ENCODE measurements at regions not wholly inside any gene's neighbourhood (a gene's known extent, or its start where the extent isn't known, plus 50 kb on each side); places are given as distances from the start of the nearest gene placed in this dataset.

- Histone ChIP-seq H3K4me2 (no peak overlapping the region), H3K9ac (no peak overlapping the region), H3K4me1 (ENCODE audit: control insufficient read depth in 1 of 2, insufficient read depth in 2 of 2, low read depth in 1 of 2, low read length in 1 of 2) (no peaks in the 10 kb centered on the region), H4K20me1 (ENCODE audit: insufficient read depth) (no peaks in the 10 kb centered on the region), H3K27ac (ENCODE audit: low read depth in 2 of 2, low read length in 1 of 2) (no peak overlapping the region), H3K4me3 (ENCODE audit: low read depth in 2 of 2, low read length in 1 of 2) (no peak overlapping the region), H2AFZ (ENCODE audit: low read depth) (no peak overlapping the region), H3F3A (replicated peaks; ENCODE audit: insufficient read depth) (no peaks in the 10 kb centered on the region), H3K79me2 (ENCODE audit: insufficient read depth) (no peaks in the 10 kb centered on the region), H3K27me3 (ENCODE audit: insufficient read depth) (no peaks in the 10 kb centered on the region), H3K9me3 (no peaks in the 10 kb centered on the region), H3K36me3 (replicated peaks in 1 of 2; ENCODE audit: control insufficient read depth in 1 of 2, insufficient read depth in 2 of 2, low read length in 1 of 2) (no peaks in the 10 kb centered on the region), H3K9me2 (no peaks in the 10 kb centered on the region)
- TF ChIP-seq CHD2 (IDR thresholded peaks at IDR 0.05; ENCODE audit: low read length, partially characterized antibody) (no peak), FOXM1 (IDR thresholded peaks at IDR 0.05; ENCODE audit: low read depth) (no peak), TEAD4 (IDR thresholded peaks at IDR 0.05; ENCODE audit: borderline replicate concordance, insufficient read depth) (no peak), RAD21 (IDR thresholded peaks at IDR 0.05; ENCODE audit: low read length) (no peak), CTCF (IDR thresholded peaks at IDR 0.05) (no peak), FOXJ3 (CRISPR knock-in tag; IDR thresholded peaks at IDR 0.05) (no peak), ELF1 (IDR thresholded peaks at IDR 0.05) (no peak), SIN3A (IDR thresholded peaks at IDR 0.05; ENCODE audit: borderline replicate concordance, low read depth, low read length) (no peak), EP300 (IDR thresholded peaks at IDR 0.05; ENCODE audit: borderline replicate concordance in 1 of 2, low read depth in 1 of 2, low read length in 1 of 2) (no peak), POLR2AphosphoS5 (IDR thresholded peaks at IDR 0.05; ENCODE audit: low read depth, low read length) (no peak), FOSL2 (IDR thresholded peaks at IDR 0.05; ENCODE audit: borderline replicate concordance, low read depth) (no peak), ZBTB33 (IDR thresholded peaks at IDR 0.05; ENCODE audit: borderline replicate concordance, low read depth) (no peak), RCOR1 (IDR thresholded peaks at IDR 0.05; ENCODE audit: low read length) (no peak), MXI1 (IDR thresholded peaks at IDR 0.05; ENCODE audit: low read depth, low read length) (no peak), YY1 (IDR thresholded peaks at IDR 0.05; ENCODE audit: low read depth) (no peak)
- WGBS (ENCODE audit: low lambda C conversion rate), result 11% methylated on average over 3 of the region's 9 CpGs
- ChIA-PET POLR2A (no interaction called here), CTCF (no interaction called here)
- DNase-seq, result no peak
Observed at GRCh38 chr14:40784860-40785259, 821.8 kb upstream of the LRFN5 start.

- H3K4me3 ChIP-seq (ENCODE audit: low read depth in 2 of 2, low read length in 1 of 2), result no peak overlapping the region
- no peaks in the 10 kb centered on the region for H3F3A ChIP-seq (replicated peaks; ENCODE audit: insufficient read depth)
- no peak overlapping the region for H3K4me2 ChIP-seq
- no peak overlapping the region for H3K27ac ChIP-seq (ENCODE audit: low read depth in 2 of 2, low read length in 1 of 2)
- H3K27me3 ChIP-seq (ENCODE audit: insufficient read depth), result no peaks in the 10 kb centered on the region
- CTCF ChIA-PET, result no interaction called here
- H3K36me3 ChIP-seq (replicated peaks in 1 of 2; ENCODE audit: control insufficient read depth in 1 of 2, insufficient read depth in 2 of 2, low read length in 1 of 2), result no peaks in the 10 kb centered on the region
- H3K9me3 ChIP-seq, result no peaks in the 10 kb centered on the region
- H4K20me1 ChIP-seq (ENCODE audit: insufficient read depth), result no peaks in the 10 kb centered on the region
- no peaks in the 10 kb centered on the region for H3K79me2 ChIP-seq (ENCODE audit: insufficient read depth)
- H3K9ac ChIP-seq, result no peak overlapping the region
- no peaks in the 10 kb centered on the region for H3K9me2 ChIP-seq
- POLR2A ChIA-PET, result no interaction called here
- 0% methylated on average over 1 of the region's 1 CpG for WGBS (ENCODE audit: low lambda C conversion rate)
- no peaks in the 10 kb centered on the region for H3K4me1 ChIP-seq (ENCODE audit: control insufficient read depth in 1 of 2, insufficient read depth in 2 of 2, low read depth in 1 of 2, low read length in 1 of 2)
- DNase-seq, result no peak
- no peak overlapping the region for H2AFZ ChIP-seq (ENCODE audit: low read depth)
- TF ChIP-seq MAX (IDR thresholded peaks at IDR 0.05; ENCODE audit: low read depth) (no peak), EZH2phosphoT487 (IDR thresholded peaks at IDR 0.05; ENCODE audit: borderline replicate concordance, low read depth) (no peak), IRF3 (IDR thresholded peaks at IDR 0.05; ENCODE audit: low read depth, low read length) (no peak), CTCF (IDR thresholded peaks at IDR 0.05) (no peak), POLR2AphosphoS5 (IDR thresholded peaks at IDR 0.05; ENCODE audit: low read depth, low read length) (no peak), RXRA (IDR thresholded peaks at IDR 0.05; ENCODE audit: borderline replicate concordance, low read depth) (no peak), ZBTB33 (IDR thresholded peaks at IDR 0.05; ENCODE audit: borderline replicate concordance, low read depth) (no peak), RCOR1 (IDR thresholded peaks at IDR 0.05; ENCODE audit: low read length) (no peak)
Observed at GRCh38 chr14:40762685-40763084, 844.0 kb upstream of the LRFN5 start.
